ENCODE measurements at regions not wholly inside any gene's neighbourhood (a gene's known extent, or its start where the extent isn't known, plus 50 kb on each side); places are given as distances from the start of the nearest gene placed in this dataset.

- no peak overlapping the region for H3K4me3 ChIP-seq
- peak overlapping the region; percentile 30; the same call in 1 of the 2 replicates for H3K27ac ChIP-seq (ENCODE audit: low read depth)
- ATAC-seq (peak; percentile 75), DNase-seq (ENCODE audit: low spot score) (peak; percentile 48)
- H3F3A ChIP-seq (replicated peaks; ENCODE audit: low read depth), result no peaks in the 10 kb centered on the region
- Mint-ChIP-seq H3K4me1 (peaks cover 22% of the 10 kb centered on the region), H3K4me3 (no peak overlapping the region), H3K27ac (peak overlapping the region; percentile 46; the same call in 1 of the 2 replicates), H3K27me3 (ENCODE audit: insufficient read depth, low read depth, poor library complexity) (no peaks in the 10 kb centered on the region), H3K36me3 (ENCODE audit: low read depth) (no peaks in the 10 kb centered on the region; the same call in 2 of the 3 replicates), H3K9me3 (no peaks in the 10 kb centered on the region; the same call in 2 of the 3 replicates)
- H3K79me2 ChIP-seq (replicated peaks; ENCODE audit: insufficient read depth), result no peaks in the 10 kb centered on the region
- H3K36me3 ChIP-seq (ENCODE audit: insufficient read depth), result no peaks in the 10 kb centered on the region
- H3K4me2 ChIP-seq, result peak overlapping the region; percentile 4; the same call in 1 of the 2 replicates
- H4K20me1 ChIP-seq (replicated peaks; ENCODE audit: insufficient read depth), result no peaks in the 10 kb centered on the region
- H3K27me3 ChIP-seq (ENCODE audit: insufficient read depth), result no peaks in the 10 kb centered on the region
- peaks cover 5% of the 10 kb centered on the region; the same call in 1 of the 2 replicates for H3K9me2 ChIP-seq (ENCODE audit: insufficient read depth)
- TF ChIP-seq REST (IDR thresholded peaks at IDR 0.05; ENCODE audit: unreplicated experiment) (no peak), POLR2AphosphoS5 (IDR thresholded peaks at IDR 0.05; ENCODE audit: low read depth) (no peak), STAT1 (IDR thresholded peaks at IDR 0.05; ENCODE audit: unreplicated experiment) (no peak), ZNF114 (CRISPR knock-in tag; IDR thresholded peaks at IDR 0.05) (no peak), EZH2phosphoT487 (IDR thresholded peaks at IDR 0.05; ENCODE audit: unreplicated experiment) (no peak), CTCF (conservative IDR thresholded peaks at IDR 0.05; ENCODE audit: low read depth in 2 of 2) (no peak), ZNF331 (CRISPR knock-in tag; IDR thresholded peaks at IDR 0.05; ENCODE audit: low read depth) (no peak), CREB1 (CRISPR knock-in tag; IDR thresholded peaks at IDR 0.05; ENCODE audit: low read depth) (no peak), NANOG (IDR thresholded peaks at IDR 0.05; ENCODE audit: borderline replicate concordance) (no peak), JUNB (IDR thresholded peaks at IDR 0.05; ENCODE audit: unreplicated experiment) (no peak)
- TF ChIP-seq, protein P1, sequence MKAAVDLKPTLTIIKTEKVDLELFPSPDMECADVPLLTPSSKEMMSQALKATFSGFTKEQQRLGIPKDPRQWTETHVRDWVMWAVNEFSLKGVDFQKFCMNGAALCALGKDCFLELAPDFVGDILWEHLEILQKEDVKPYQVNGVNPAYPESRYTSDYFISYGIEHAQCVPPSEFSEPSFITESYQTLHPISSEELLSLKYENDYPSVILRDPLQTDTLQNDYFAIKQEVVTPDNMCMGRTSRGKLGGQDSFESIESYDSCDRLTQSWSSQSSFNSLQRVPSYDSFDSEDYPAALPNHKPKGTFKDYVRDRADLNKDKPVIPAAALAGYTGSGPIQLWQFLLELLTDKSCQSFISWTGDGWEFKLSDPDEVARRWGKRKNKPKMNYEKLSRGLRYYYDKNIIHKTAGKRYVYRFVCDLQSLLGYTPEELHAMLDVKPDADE (IDR thresholded peaks at IDR 0.05), result no peak
- no peak overlapping the region for H2AFZ ChIP-seq
- 0 out of 2 replicates have a peak, but pooled peaks cover 20% of the 10 kb centered on the region for H3K4me1 ChIP-seq (ENCODE audit: insufficient read depth)
These were observed 104.4 kb upstream of the RBMS3 start for GRCh38 chr3:29176501-29176900.
